ENCODE measurements at regions not wholly inside any gene's neighbourhood (a gene's known extent, or its start where the extent isn't known, plus 50 kb on each side); places are given as distances from the start of the nearest gene placed in this dataset.

- TF ChIP-seq CTCF (IDR thresholded peaks at IDR 0.05; ENCODE audit: insufficient read depth, low read length) (no peak), REST (IDR thresholded peaks at IDR 0.05; ENCODE audit: insufficient replicate concordance, low read depth) (no peak), GABPA (IDR thresholded peaks at IDR 0.05; ENCODE audit: low read depth) (no peak)
Observed at GRCh38 chr16:62240722-62241121, 204.5 kb upstream of the CDH8 start.

Measured in HL-60 (cell line).